Activated T-cell treated with anti-CD3 and anti-CD28 coated beads for 1 hour (primary cell): ENCODE measurements at regions not wholly inside any gene's neighbourhood (a gene's known extent, or its start where the extent isn't known, plus 50 kb on each side); places are given as distances from the start of the nearest gene placed in this dataset.
"Not testable (repeated sequence)": the region's sequence is repeated elsewhere in the genome, so short reads cannot be mapped to it uniquely, and the experiment has no call there.

Source experiments
- DNase-seq: peaks from one replicate; pipeline ENCODE4 v3.0.0-alpha.2; 2020; ENCODE audit warnings: low read depth

- DNase-seq: no peak
These were observed 719.5 kb downstream of the SLC4A3 start for GRCh38 chr2:220346919-220347318.

DNA sequence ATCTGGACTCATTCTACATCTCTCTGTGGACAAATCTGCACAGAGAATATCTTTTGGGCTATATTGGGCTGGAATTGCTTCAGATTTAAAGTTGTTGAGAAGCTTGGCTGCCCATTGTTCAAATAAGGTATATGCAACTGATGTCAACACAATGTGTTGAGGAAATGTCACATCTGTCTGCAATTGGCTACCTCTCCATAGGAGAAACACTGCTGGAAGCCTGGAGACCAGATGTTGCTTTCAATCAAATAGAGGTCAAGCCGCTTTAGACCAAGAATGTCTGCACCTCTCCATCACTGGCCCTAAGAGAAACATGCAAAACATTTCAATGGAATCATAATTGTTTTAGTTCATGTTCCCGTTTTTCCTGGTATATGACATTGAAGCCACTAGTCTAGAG lies 720.2 kb downstream of the SLC4A3 start:
- no peak for DNase-seq

- no peak for DNase-seq
These were observed 720.8 kb downstream of the SLC4A3 start for GRCh38 chr2:220348206-220348605.

- DNase-seq: no peak
These were observed 726.5 kb downstream of the SLC4A3 start for GRCh38 chr2:220353897-220354296.

GRCh38 chr2:220356076-220356475 lies 728.6 kb downstream of the SLC4A3 start:
- DNase-seq: no peak

DNA sequence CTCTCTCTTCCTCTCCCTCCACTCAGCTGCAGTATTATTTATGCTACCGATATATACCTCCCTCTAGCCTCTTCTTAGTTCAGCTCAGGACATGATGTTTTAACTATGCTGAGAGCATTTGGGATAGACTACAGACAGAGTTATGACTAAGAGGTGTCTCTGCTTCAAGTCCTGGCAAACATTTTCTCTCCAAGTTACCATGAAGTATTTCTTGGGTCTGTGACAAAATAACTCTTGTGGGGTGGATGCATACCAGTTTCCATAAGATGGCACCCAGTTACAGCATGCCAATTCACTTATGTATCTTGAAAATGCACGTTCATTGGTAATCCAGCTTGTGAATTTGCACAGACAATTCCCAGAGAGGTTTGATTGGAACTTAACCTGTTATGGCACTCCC lies 737.6 kb downstream of the SLC4A3 start:
- DNase-seq: no peak

DNA sequence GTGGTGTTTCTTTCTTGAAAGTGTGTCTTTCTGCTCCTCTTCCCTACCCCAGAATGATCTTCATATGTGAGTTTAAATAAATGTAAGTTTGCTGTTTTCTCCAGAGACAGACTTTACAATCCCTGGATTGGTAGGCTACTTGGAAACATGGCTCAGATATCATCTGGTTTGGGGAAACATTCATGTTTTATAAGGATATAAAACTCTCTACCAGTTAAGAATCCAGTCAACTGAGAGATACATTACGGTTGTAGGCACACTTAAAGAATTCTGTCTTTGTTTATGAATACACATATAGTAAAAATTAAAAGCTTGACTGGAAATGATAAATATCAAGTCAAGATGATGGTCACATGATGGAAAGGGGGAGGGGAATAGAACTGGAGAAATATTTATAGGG lies 739.3 kb downstream of the SLC4A3 start:
- no peak for DNase-seq

- no peak for DNase-seq
These were observed 743.3 kb downstream of the SLC4A3 start for GRCh38 chr2:220370764-220371163.

- no peak for DNase-seq
These were observed 743.8 kb downstream of the SLC4A3 start for GRCh38 chr2:220371211-220371610.

DNA sequence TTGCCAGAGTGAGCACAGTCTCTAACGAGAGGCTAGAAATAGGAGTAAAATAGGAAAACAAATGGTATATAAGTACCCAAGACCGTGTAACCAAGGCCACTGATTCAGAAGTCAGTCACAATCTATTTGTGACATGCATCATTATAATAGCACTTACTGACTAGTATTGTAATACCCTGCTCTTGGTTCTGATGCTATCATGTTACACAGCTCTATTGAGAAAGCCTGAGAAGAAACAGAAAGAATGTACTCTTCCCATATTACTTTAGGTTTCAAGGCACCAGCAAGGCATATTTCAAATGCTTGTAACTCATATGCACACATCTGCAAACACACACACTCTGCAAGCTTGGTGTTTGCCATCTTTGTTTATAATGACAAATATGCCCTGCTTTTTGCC lies 746.4 kb downstream of the SLC4A3 start:
- no peak for DNase-seq

GRCh38 chr2:220374282-220374681 lies 746.9 kb downstream of the SLC4A3 start:
- no peak for DNase-seq

GRCh38 chr2:220377482-220378155 lies 750.2 kb downstream of the SLC4A3 start:
- no peak for DNase-seq

GRCh38 chr2:220387758-220388157 lies 760.3 kb downstream of the SLC4A3 start:
- not testable (repeated sequence) for DNase-seq

DNA sequence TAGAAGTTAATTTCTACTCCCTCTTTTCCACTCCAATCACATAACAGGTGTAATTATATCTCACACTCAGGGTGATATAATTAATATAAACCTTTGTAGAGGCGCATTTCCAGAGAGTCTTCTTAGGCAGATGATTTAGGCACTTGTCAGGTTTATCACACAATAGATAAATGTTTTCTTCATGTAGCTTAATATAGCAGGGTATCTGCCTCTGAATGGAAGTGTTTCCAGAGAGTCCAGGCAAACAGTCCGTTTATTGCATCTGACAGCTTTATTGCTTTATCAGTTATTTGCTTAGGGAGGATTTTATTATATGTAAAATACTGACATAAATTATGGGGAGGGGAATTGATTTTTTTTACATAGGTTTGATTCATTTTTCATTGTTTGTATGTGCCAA lies 766.3 kb downstream of the SLC4A3 start:
- no peak for DNase-seq

GRCh38 chr2:220394433-220394832 lies 767.0 kb downstream of the SLC4A3 start:
- DNase-seq: no peak

DNA sequence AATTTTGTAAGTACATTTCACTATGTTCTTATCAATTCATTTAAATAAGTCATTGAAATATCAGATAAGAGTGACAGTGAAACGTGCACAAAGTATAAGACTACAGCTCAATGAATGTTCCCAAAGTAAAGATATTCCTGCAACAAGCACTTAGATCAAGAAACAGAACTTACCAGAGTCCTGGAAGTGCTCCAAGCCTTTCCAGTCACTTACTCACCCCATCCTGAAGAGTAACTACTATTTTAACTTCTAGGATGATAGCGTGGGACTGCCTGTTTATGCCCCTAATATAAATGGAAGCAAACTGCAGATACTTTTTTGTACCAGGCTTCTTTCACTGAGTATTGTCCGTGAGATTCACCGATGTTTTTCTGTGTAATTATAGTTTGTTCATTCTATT lies 768.9 kb downstream of the SLC4A3 start:
- no peak for DNase-seq

DNA sequence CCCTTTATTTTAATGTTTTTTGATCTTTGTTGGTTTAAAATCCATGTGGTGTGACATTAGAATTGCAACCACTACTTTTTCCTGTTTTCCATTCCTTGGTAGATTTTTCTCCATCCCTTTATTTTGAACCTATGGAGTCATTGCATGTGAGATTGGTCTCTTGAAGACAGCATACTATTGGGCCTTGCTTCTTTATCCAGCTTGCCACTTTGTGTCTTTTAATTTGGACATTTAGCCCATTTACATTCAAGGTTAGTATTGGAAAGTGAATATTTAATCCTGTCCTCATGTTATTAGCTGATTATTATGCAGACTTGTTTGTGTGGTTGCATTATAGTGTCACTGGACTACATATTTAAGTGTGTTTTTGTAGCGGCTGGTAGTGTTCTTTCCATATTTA lies 782.9 kb downstream of the SLC4A3 start:
- no peak for DNase-seq

- no peak for DNase-seq
These were observed 790.1 kb downstream of the SLC4A3 start for GRCh38 chr2:220417503-220417902.

- DNase-seq: no peak
These were observed 792.2 kb downstream of the SLC4A3 start for GRCh38 chr2:220419647-220420046.

DNA sequence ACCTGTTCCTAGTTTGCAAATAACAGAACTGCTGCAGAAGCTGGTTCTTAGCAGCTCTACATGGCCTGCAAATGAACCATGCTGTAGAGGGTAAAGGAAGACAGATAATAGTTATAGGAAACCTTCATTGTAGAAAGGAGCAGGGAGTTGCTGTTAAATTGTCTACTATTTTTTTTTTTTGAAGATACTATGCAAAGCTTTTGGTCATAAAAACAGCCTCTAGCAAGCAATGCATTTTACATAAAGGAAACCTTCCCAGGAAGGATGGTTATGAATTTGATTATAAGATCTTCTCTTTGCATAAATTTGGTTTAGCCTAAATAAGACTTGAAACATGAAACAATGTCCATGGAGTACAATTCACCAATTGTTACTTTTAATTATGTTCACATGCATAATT lies 793.4 kb downstream of the SLC4A3 start:
- no peak for DNase-seq

DNA sequence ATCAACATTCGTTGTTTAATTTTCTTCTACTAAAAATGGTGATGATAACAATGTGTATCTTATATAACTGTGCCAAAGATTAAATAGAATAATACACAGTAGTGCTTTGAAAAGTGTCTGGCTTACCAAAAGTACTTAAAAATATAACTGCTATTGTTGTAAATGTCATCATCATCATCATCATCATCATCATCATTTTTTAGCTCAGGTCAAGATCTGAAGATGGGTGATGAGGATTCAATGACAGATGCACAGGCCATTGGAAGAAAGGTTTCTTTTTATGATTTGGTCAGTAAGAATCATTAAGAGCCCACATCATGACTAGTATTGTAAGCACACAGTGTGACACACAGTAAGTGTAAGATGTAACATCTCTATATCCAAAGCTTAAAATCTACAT lies 795.2 kb downstream of the SLC4A3 start:
- DNase-seq: no peak

GRCh38 chr2:220424561-220424960 lies 797.1 kb downstream of the SLC4A3 start:
- no peak for DNase-seq

DNA sequence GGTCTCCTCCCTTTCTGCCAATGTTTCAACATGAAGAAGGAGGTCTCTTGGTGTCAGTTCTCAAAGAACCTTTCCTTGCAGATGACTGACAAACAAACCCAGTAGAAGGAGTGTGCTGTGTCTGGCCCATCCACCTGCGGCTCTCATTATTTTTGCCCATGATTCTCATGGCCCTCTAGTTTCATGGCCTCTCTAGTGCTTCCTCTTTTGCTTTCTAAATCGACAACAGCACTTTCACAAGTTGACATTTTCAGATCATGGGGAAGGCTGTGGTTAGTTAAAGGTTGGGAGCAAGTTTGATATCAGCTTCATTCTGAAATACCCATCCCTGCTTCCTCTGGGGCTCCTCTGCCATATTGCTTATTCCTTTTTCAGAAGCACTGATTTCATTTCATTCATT lies 805.2 kb downstream of the SLC4A3 start:
- no peak for DNase-seq

DNA sequence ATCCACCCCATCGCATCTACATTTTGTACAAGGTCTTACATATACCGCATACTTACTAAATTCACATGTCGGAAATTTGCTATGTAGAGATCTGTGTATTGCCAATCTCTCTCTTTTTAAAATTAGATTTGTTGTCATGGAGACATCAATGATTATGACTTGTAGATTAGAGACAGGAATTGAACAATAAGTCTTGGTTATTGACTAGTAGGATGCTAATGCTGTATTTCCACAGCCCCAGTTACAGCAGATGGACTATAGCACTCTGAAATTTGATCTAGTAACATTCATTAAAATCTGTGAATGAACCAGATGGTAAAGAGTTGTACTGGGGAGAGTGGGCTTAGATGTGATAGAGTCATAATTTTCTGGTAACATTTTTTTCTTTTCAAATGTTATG lies 805.7 kb downstream of the SLC4A3 start:
- DNase-seq: no peak

DNA sequence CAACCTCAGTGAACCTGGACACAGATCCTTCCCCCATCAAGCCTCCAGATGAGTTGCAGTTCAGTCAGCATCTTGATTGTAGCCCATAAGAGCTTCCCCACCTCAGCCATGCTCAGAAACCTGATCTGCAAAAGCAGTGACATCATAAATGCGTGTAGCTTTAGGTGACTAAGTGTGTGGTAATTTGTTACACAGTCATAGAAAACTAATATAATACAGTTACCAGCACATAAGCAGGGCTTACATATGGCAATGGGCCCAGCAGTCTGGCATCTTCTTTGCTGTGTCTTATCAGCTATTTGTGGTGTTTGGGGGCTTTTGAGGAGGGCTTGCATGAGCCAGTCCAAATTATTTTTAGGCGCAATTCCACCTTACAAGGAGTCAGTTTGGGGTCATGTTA lies 807.0 kb downstream of the SLC4A3 start:
- DNase-seq: no peak
